ENCODE measurements at regions not wholly inside any gene's neighbourhood (a gene's known extent, or its start where the extent isn't known, plus 50 kb on each side); places are given as distances from the start of the nearest gene placed in this dataset.

GRCh38 chr10:8923096-8923495 is 868.6 kb downstream of the GATA3 start:
- no peak overlapping the region for H3K4me2 ChIP-seq
- WGBS (ENCODE audit: missing lambda C conversion rate), result 7% methylated on average over 1 of the region's 1 CpG
- POLR2A ChIA-PET, result no interaction called here
- H3K4me3 ChIP-seq, result no peak overlapping the region
- no peak overlapping the region for H3K27ac ChIP-seq
- no peaks in the 10 kb centered on the region for H3K4me1 ChIP-seq
- CTCF ChIA-PET, result interaction anchor here (1.1 kb wide), 1 partner anchor 10 kb away, joined by 3 read pairs; no protein-coding TSS in a partner anchor
- ATAC-seq (no peak), FAIRE-seq (no peak), DNase-seq (ENCODE audit: low read depth in 1 of 2, low spot score in 1 of 2) (no peak)
- H3K9me3 ChIP-seq, result no peaks in the 10 kb centered on the region
- TF ChIP-seq HOXB13 (CRISPR knock-in tag; IDR thresholded peaks at IDR 0.05; ENCODE audit: low read depth) (no peak), USF2 (IDR thresholded peaks at IDR 0.05) (no peak), MAZ (IDR thresholded peaks at IDR 0.05; ENCODE audit: borderline replicate concordance, low read depth, low read length) (no peak), POLR2A (IDR thresholded peaks at IDR 0.05; ENCODE audit: low read length) (no peak), GATA3 (IDR thresholded peaks at IDR 0.05; ENCODE audit: borderline replicate concordance) (no peak), CBX2 (IDR thresholded peaks at IDR 0.05; ENCODE audit: borderline replicate concordance, low read depth) (no peak), BHLHE40 (IDR thresholded peaks at IDR 0.05; ENCODE audit: low read depth, low read length) (no peak), SMC3 (IDR thresholded peaks at IDR 0.05) (no peak), REST (IDR thresholded peaks at IDR 0.05) (no peak), ELK1 (IDR thresholded peaks at IDR 0.05; ENCODE audit: low read depth, low read length) (no peak), EHMT2 (IDR thresholded peaks at IDR 0.05; ENCODE audit: low read depth) (no peak), HES2 (IDR thresholded peaks at IDR 0.05) (no peak), JUNB (IDR thresholded peaks at IDR 0.05) (no peak), CHD2 (IDR thresholded peaks at IDR 0.05; ENCODE audit: low read length, partially characterized antibody) (no peak), ZNF302 (CRISPR knock-in tag; IDR thresholded peaks at IDR 0.05) (no peak), HOXA7 (CRISPR knock-in tag; IDR thresholded peaks at IDR 0.05) (no peak), CTCF (IDR thresholded peaks at IDR 0.05) (no peak), CBX8 (IDR thresholded peaks at IDR 0.05) (no peak), NPAS2 (CRISPR knock-in tag; IDR thresholded peaks at IDR 0.05; ENCODE audit: borderline replicate concordance) (no peak)

- DNase-seq (ENCODE audit: low read depth in 1 of 2, low spot score in 1 of 2) (no peak), FAIRE-seq (no peak), ATAC-seq (no peak)
- H3K4me2 ChIP-seq, result no peak overlapping the region
- no peak for TF ChIP-seq CHD4 (IDR thresholded peaks at IDR 0.05; ENCODE audit: borderline replicate concordance)
- TF ChIP-seq MAFK (IDR thresholded peaks at IDR 0.05; ENCODE audit: partially characterized antibody), result no peak
- TF ChIP-seq RAD21 (conservative IDR thresholded peaks at IDR 0.05 in 1 of 2, IDR thresholded peaks at IDR 0.05 in 1 of 2), result no peak
- no peak for TF ChIP-seq MAZ (IDR thresholded peaks at IDR 0.05; ENCODE audit: borderline replicate concordance, low read depth, low read length)
- TF ChIP-seq RARB (CRISPR knock-in tag; IDR thresholded peaks at IDR 0.05), result no peak
- no peak for TF ChIP-seq POLR2A (IDR thresholded peaks at IDR 0.05; ENCODE audit: low read length)
- no peak for TF ChIP-seq ELK1 (IDR thresholded peaks at IDR 0.05; ENCODE audit: low read depth, low read length)
- no peak for TF ChIP-seq ATOH8 (CRISPR knock-in tag; IDR thresholded peaks at IDR 0.05; ENCODE audit: low read depth)
- TF ChIP-seq CHD2 (IDR thresholded peaks at IDR 0.05; ENCODE audit: low read length, partially characterized antibody), result no peak
- TF ChIP-seq GATA3 (IDR thresholded peaks at IDR 0.05; ENCODE audit: borderline replicate concordance), result no peak
- TF ChIP-seq SREBF2 (IDR thresholded peaks at IDR 0.05), result no peak
- H3K9me3 ChIP-seq, result no peaks in the 10 kb centered on the region
- no peak overlapping the region for H3K27ac ChIP-seq
- no peaks in the 10 kb centered on the region for H3K4me1 ChIP-seq
- no peak overlapping the region for H3K4me3 ChIP-seq
- 25% methylated on average over 4 of the region's 4 CpGs for WGBS (ENCODE audit: missing lambda C conversion rate)
- ChIA-PET POLR2A (no interaction called here), CTCF (interaction anchor here (0.6 kb wide), 1 partner anchor 1587 kb away, joined by 3 read pairs; no protein-coding TSS in a partner anchor)
Measured at GRCh38 chr10:8927705-8928104, 873.2 kb downstream of the GATA3 start.
